ENCODE measurements at regions not wholly inside any gene's neighbourhood (a gene's known extent, or its start where the extent isn't known, plus 50 kb on each side); places are given as distances from the start of the nearest gene placed in this dataset.

DNA sequence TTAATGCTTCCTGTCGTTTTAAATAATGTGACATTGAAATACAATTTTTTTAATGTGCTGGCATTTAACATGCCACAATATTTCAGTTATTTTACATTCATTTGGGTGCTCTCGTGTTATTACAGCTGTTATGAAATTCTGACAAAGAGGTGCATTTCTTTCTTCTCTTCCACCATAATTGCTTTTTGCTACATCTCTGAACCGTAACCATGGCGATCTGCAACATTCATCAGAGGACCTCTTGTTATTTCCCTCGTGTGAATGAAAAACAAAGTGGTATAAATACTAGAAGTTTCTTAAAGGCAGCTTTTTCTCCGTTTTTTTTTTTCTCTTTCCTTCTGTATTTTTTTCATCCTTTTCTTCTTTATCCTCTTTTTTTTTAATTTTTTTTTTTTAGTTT, 316.4 kb downstream of the MCTP2 start:
- no peak for TF ChIP-seq EZH2phosphoT487 (IDR thresholded peaks at IDR 0.05; ENCODE audit: insufficient read depth, low read depth)
- TF ChIP-seq EZH2 (IDR thresholded peaks at IDR 0.05; ENCODE audit: insufficient read depth, poor library complexity, severe bottlenecking) = no peak

Data from GM23248 (cell line).